ENCODE measurements at regions not wholly inside any gene's neighbourhood (a gene's known extent, or its start where the extent isn't known, plus 50 kb on each side); places are given as distances from the start of the nearest gene placed in this dataset.

- Histone ChIP-seq H3K27ac (ENCODE audit: low read length) (no peak overlapping the region), H4K20me1 (ENCODE audit: insufficient read depth) (no peaks in the 10 kb centered on the region), H3F3A (ENCODE audit: insufficient read depth, low read length, poor library complexity, severe bottlenecking) (no peaks in the 10 kb centered on the region), H3K4me2 (ENCODE audit: low read length) (no peak overlapping the region), H3K79me2 (replicated peaks; ENCODE audit: insufficient read depth, low read length) (no peaks in the 10 kb centered on the region), H3K9me2 (ENCODE audit: insufficient read depth, low read length) (no peaks in the 10 kb centered on the region), H2AFZ (ENCODE audit: low read depth, low read length) (no peak overlapping the region), H3K27me3 (ENCODE audit: insufficient read depth, low read depth, low read length) (no peaks in the 10 kb centered on the region), H3K4me3 (ENCODE audit: low read length) (no peak overlapping the region), H3K36me3 (ENCODE audit: insufficient read depth, low read length) (no peaks in the 10 kb centered on the region), H3K9ac (ENCODE audit: low read length) (no peak overlapping the region), H3K9me3 (ENCODE audit: low read length) (no peaks in the 10 kb centered on the region)
- TF ChIP-seq MXI1 (conservative IDR thresholded peaks at IDR 0.05; ENCODE audit: poor library complexity, severe bottlenecking) (no peak), EP300 (conservative IDR thresholded peaks at IDR 0.05; ENCODE audit: poor library complexity, severe bottlenecking) (no peak), CTCF (IDR thresholded peaks at IDR 0.05; ENCODE audit: poor library complexity, severe bottlenecking) (no peak), TAF1 (IDR thresholded peaks at IDR 0.05; ENCODE audit: low read depth) (no peak), SMC3 (conservative IDR thresholded peaks at IDR 0.05; ENCODE audit: poor library complexity) (no peak), EZH2 (IDR thresholded peaks at IDR 0.05; ENCODE audit: borderline replicate concordance, insufficient read depth, low read length, poor library complexity, severe bottlenecking) (no peak), POLR2AphosphoS5 (IDR thresholded peaks at IDR 0.05) (no peak), RAD21 (conservative IDR thresholded peaks at IDR 0.05) (no peak), REST (IDR thresholded peaks at IDR 0.05; ENCODE audit: borderline replicate concordance) (no peak)
These were observed 833.3 kb downstream of the CDH9 start for GRCh38 chr5:26205121-26205520.

DNA sequence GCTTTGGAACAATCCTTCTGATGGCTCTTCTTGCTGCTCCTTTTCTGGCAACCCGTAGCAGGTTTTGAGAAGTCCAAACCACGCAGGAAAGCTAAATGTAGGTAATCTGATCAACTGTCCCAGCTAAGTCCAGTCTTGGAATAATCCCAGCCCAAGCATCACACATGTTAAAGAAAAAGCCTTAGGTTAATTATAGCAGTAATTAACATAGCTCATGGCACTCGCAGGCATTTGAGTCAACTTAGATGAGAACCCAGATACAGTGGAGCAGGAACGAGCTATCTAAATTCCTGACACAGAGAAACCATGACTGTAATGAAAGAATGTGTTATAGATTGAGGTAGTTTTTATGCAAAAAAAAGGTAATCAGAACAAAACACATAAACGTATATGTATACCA lies 844.8 kb downstream of the CDH9 start:
- no peaks in the 10 kb centered on the region for H3K9me3 ChIP-seq (ENCODE audit: low read length)
- H3K27me3 ChIP-seq (ENCODE audit: insufficient read depth, low read depth, low read length) = no peaks in the 10 kb centered on the region
- no peaks in the 10 kb centered on the region for H3K36me3 ChIP-seq (ENCODE audit: insufficient read depth, low read length)
- H4K20me1 ChIP-seq (ENCODE audit: insufficient read depth) = no peaks in the 10 kb centered on the region
- H3K4me3 ChIP-seq (ENCODE audit: low read length) = no peak overlapping the region
- no peak overlapping the region for H3K27ac ChIP-seq (ENCODE audit: low read length)
- TF ChIP-seq TAF1 (IDR thresholded peaks at IDR 0.05; ENCODE audit: low read depth) = no peak
- TF ChIP-seq CTCF (IDR thresholded peaks at IDR 0.05; ENCODE audit: poor library complexity, severe bottlenecking) = no peak
- TF ChIP-seq EZH2 (IDR thresholded peaks at IDR 0.05; ENCODE audit: borderline replicate concordance, insufficient read depth, low read length, poor library complexity, severe bottlenecking) = no peak
- TF ChIP-seq MXI1 (conservative IDR thresholded peaks at IDR 0.05; ENCODE audit: poor library complexity, severe bottlenecking) = no peak
- TF ChIP-seq EP300 (conservative IDR thresholded peaks at IDR 0.05; ENCODE audit: poor library complexity, severe bottlenecking) = no peak
- no peak for TF ChIP-seq SMC3 (conservative IDR thresholded peaks at IDR 0.05; ENCODE audit: poor library complexity)
- no peak for TF ChIP-seq POLR2AphosphoS5 (IDR thresholded peaks at IDR 0.05)
- no peak for TF ChIP-seq REST (IDR thresholded peaks at IDR 0.05; ENCODE audit: borderline replicate concordance)
- TF ChIP-seq RAD21 (conservative IDR thresholded peaks at IDR 0.05) = no peak
- H3K9me2 ChIP-seq (ENCODE audit: insufficient read depth, low read length) = no peaks in the 10 kb centered on the region
- H2AFZ ChIP-seq (ENCODE audit: low read depth, low read length) = no peak overlapping the region
- no peak overlapping the region for H3K9ac ChIP-seq (ENCODE audit: low read length)
- no peaks in the 10 kb centered on the region for H3K79me2 ChIP-seq (replicated peaks; ENCODE audit: insufficient read depth, low read length)
- H3F3A ChIP-seq (ENCODE audit: insufficient read depth, low read length, poor library complexity, severe bottlenecking) = no peaks in the 10 kb centered on the region
- H3K4me2 ChIP-seq (ENCODE audit: low read length) = no peak overlapping the region
